ENCODE measurements at regions not wholly inside any gene's neighbourhood (a gene's known extent, or its start where the extent isn't known, plus 50 kb on each side); places are given as distances from the start of the nearest gene placed in this dataset.
"Not testable (repeated sequence)": the region's sequence is repeated elsewhere in the genome, so short reads cannot be mapped to it uniquely, and the experiment has no call there.

DNA sequence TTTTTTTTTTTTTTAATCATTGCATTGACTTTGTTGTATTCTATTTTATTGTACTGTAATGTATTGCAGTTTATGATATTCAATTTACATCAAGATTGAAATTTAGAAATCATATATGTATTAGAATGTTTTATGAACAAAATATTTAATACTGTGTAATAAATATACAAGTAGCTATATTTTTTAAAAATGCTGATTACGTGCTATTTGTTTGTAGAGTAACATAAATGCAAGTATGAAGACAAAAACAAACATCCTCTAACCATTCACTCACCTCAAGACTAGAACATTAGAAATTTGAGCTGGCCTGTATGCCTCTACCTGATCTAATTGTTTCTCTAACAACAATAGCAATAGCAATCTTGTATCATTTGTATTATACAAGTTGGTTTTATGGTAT lies 290.3 kb downstream of the GATA3 start:
- Histone ChIP-seq H3K27me3 (ENCODE audit: control insufficient read depth, insufficient read depth, low read length) (no peaks in the 10 kb centered on the region), H3K4me1 (ENCODE audit: control insufficient read depth in 2 of 3, insufficient read depth in 2 of 3, low read depth in 1 of 3, low read length in 3 of 3) (no peaks in the 10 kb centered on the region), H3K36me3 (ENCODE audit: control insufficient read depth in 2 of 3, insufficient read depth in 3 of 3, low read length in 3 of 3) (no peaks in the 10 kb centered on the region), H3K4me3 (ENCODE audit: low read length in 3 of 3) (no peak overlapping the region), H3K27ac (ENCODE audit: low read depth in 2 of 2, low read length in 2 of 2) (no peak overlapping the region), H3K9ac (ENCODE audit: low read length in 3 of 3) (no peak overlapping the region), H3K9me3 (ENCODE audit: control insufficient read depth in 2 of 3, insufficient read depth in 1 of 3, low read length in 3 of 3) (no peaks in the 10 kb centered on the region)
- TF ChIP-seq, protein P1, sequence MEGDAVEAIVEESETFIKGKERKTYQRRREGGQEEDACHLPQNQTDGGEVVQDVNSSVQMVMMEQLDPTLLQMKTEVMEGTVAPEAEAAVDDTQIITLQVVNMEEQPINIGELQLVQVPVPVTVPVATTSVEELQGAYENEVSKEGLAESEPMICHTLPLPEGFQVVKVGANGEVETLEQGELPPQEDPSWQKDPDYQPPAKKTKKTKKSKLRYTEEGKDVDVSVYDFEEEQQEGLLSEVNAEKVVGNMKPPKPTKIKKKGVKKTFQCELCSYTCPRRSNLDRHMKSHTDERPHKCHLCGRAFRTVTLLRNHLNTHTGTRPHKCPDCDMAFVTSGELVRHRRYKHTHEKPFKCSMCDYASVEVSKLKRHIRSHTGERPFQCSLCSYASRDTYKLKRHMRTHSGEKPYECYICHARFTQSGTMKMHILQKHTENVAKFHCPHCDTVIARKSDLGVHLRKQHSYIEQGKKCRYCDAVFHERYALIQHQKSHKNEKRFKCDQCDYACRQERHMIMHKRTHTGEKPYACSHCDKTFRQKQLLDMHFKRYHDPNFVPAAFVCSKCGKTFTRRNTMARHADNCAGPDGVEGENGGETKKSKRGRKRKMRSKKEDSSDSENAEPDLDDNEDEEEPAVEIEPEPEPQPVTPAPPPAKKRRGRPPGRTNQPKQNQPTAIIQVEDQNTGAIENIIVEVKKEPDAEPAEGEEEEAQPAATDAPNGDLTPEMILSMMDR (IDR thresholded peaks at IDR 0.05; ENCODE audit: borderline replicate concordance, extremely low read depth, insufficient read depth) = no peak
- no peak for FAIRE-seq
- no peak for DNase-seq
- intact Hi-C loops (cut with DNase I) = no loop called here

DNA sequence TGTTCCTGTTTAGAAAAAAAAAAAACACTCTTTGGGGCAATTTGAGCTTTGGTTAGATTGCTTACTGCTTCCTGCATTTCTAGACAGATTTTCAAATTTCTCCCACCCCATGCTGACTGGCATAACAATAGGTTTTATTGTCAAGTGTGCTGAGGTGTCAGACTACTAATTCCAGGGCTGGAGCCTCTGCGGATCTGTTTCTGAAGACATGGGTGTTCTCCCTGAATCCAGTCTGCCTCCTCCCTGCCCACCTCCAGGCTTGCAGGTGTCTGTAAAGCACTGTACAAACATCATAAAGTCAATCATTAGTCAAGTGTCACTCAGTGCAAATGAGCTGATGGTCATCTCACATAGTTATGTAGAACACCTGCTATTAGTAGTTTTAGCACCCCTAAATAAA lies 292.4 kb downstream of the GATA3 start:
- Histone ChIP-seq H3K9ac (ENCODE audit: low read length in 3 of 3) (no peak overlapping the region), H3K27ac (ENCODE audit: low read depth in 2 of 2, low read length in 2 of 2) (no peak overlapping the region), H3K4me1 (ENCODE audit: control insufficient read depth in 2 of 3, insufficient read depth in 2 of 3, low read depth in 1 of 3, low read length in 3 of 3) (no peaks in the 10 kb centered on the region), H3K4me3 (ENCODE audit: low read length in 3 of 3) (no peak overlapping the region), H3K27me3 (ENCODE audit: control insufficient read depth, insufficient read depth, low read length) (no peaks in the 10 kb centered on the region), H3K36me3 (ENCODE audit: control insufficient read depth in 2 of 3, insufficient read depth in 3 of 3, low read length in 3 of 3) (no peaks in the 10 kb centered on the region), H3K9me3 (ENCODE audit: control insufficient read depth in 2 of 3, insufficient read depth in 1 of 3, low read length in 3 of 3) (no peaks in the 10 kb centered on the region)
- DNase-seq (no peak), FAIRE-seq (no peak)
- intact Hi-C loops (cut with DNase I) = no loop called here
- TF ChIP-seq, protein P1 (IDR thresholded peaks at IDR 0.05; ENCODE audit: borderline replicate concordance, extremely low read depth, insufficient read depth) = no peak

DNA sequence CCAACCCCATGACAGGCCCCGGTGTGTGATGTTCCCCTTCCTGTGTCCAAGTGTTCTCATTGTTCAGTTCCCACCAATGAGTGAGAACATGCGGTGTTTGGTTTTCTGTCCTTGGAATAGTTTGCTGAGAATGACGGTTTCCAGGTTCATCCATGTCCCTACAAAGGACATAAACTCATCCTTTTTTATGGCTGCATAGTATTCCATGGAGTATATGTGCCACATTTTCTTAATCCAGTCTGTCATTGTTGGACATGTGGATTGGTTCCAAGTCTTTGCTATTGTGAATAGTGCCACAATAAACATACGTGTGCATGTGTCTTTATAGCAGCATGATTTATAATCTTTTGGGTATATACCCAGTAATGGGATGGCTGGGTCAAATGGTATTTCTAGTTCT lies 293.1 kb downstream of the GATA3 start:
- H3K36me3 ChIP-seq (ENCODE audit: control insufficient read depth in 2 of 3, insufficient read depth in 3 of 3, low read length in 3 of 3); H3K27ac ChIP-seq (ENCODE audit: low read depth in 2 of 2, low read length in 2 of 2); H3K4me1 ChIP-seq (ENCODE audit: control insufficient read depth in 2 of 3, insufficient read depth in 2 of 3, low read depth in 1 of 3, low read length in 3 of 3); H3K9me3 ChIP-seq (ENCODE audit: control insufficient read depth in 2 of 3, insufficient read depth in 1 of 3, low read length in 3 of 3); intact Hi-C loops (cut with DNase I); H3K4me3 ChIP-seq (ENCODE audit: low read length in 3 of 3); H3K27me3 ChIP-seq (ENCODE audit: control insufficient read depth, insufficient read depth, low read length); DNase-seq; H3K9ac ChIP-seq (ENCODE audit: low read length in 3 of 3); FAIRE-seq: not testable (repeated sequence)

DNA sequence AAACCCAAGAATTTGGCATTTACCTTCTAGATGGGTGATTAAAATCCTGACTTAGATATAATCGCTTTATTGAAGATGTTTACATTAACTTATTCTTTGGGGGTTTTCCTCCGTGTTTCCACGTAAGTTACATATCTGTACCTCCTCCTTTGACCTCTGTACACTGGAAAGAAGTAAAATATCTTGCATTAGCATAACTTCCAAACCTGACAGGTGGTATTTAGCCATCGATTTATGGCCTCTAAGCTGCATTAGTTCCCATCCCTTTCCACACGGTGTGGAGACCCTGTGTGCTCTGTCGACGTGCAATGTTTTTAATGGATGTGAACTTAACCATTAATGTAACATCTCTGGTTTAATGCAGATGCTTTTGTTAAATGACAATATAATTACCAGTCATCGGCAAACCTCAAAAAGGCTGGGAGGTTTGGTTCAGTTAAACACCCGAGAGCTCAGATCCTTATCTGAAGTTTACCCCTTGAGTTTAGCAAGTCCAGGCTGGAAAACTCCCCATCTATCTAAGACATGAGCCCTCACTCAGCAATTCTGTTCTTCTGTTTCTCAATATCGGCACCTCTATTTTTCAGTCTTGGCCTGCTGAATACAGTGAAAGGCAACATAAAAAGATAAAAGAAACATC lies 295.2 kb downstream of the GATA3 start:
- no peaks in the 10 kb centered on the region for H3K27me3 ChIP-seq (ENCODE audit: control insufficient read depth, insufficient read depth, low read length)
- H3K27ac ChIP-seq (ENCODE audit: low read depth in 2 of 2, low read length in 2 of 2) = no peak overlapping the region
- H3K9me3 ChIP-seq (ENCODE audit: control insufficient read depth in 2 of 3, insufficient read depth in 1 of 3, low read length in 3 of 3) = no peaks in the 10 kb centered on the region
- H3K36me3 ChIP-seq (ENCODE audit: control insufficient read depth in 2 of 3, insufficient read depth in 3 of 3, low read length in 3 of 3) = no peaks in the 10 kb centered on the region
- H3K9ac ChIP-seq (ENCODE audit: low read length in 3 of 3) = no peak overlapping the region
- no peaks in the 10 kb centered on the region for H3K4me1 ChIP-seq (ENCODE audit: control insufficient read depth in 2 of 3, insufficient read depth in 2 of 3, low read depth in 1 of 3, low read length in 3 of 3)
- TF ChIP-seq, protein P1 (IDR thresholded peaks at IDR 0.05; ENCODE audit: borderline replicate concordance, extremely low read depth, insufficient read depth) = no peak
- FAIRE-seq (no peak), DNase-seq (no peak)
- intact Hi-C loops (cut with DNase I) = no loop called here
- no peak overlapping the region for H3K4me3 ChIP-seq (ENCODE audit: low read length in 3 of 3)

Measured in kidney (tissue), 13 donors.